ENCODE measurements at regions not wholly inside any gene's neighbourhood (a gene's known extent, or its start where the extent isn't known, plus 50 kb on each side); places are given as distances from the start of the nearest gene placed in this dataset.

DNA sequence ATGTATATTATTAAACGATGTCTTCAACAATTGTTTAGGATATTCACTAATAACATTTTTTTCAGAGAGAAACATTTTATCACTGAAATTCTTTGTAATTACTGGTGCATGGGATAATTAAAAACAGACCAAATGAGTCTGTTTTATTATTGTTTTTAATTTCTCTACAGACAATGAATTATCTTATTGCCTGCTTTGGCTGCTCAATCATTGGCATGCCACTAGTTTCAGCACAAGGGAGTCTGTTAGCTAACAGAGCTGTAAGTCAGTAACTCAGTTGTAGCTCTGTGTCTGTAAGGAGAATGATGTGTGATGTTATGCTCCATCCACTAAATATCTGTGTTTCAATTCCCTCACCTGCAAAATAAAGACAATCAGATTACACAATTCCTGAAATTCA, 443.9 kb downstream of the PRR16 start:
- Histone ChIP-seq H3K27me3 (ENCODE audit: control insufficient read depth in 2 of 2, insufficient read depth in 2 of 2, low read length in 2 of 2) (no peaks in the 10 kb centered on the region), H3K27ac (ENCODE audit: low read depth in 2 of 2, low read length in 2 of 2) (no peak overlapping the region), H3K4me3 (ENCODE audit: low read length in 2 of 2) (no peak overlapping the region), H3K4me1 (ENCODE audit: control insufficient read depth in 2 of 2, insufficient read depth in 2 of 2, low read length in 2 of 2) (no peaks in the 10 kb centered on the region), H3K36me3 (ENCODE audit: control insufficient read depth in 2 of 2, insufficient read depth in 2 of 2, low read length in 2 of 2) (no peaks in the 10 kb centered on the region), H3K9me3 (ENCODE audit: control insufficient read depth in 2 of 2, low read length in 2 of 2) (no peaks in the 10 kb centered on the region), H3K9ac (ENCODE audit: low read depth in 1 of 2, low read length in 2 of 2) (no peak overlapping the region)

DNA sequence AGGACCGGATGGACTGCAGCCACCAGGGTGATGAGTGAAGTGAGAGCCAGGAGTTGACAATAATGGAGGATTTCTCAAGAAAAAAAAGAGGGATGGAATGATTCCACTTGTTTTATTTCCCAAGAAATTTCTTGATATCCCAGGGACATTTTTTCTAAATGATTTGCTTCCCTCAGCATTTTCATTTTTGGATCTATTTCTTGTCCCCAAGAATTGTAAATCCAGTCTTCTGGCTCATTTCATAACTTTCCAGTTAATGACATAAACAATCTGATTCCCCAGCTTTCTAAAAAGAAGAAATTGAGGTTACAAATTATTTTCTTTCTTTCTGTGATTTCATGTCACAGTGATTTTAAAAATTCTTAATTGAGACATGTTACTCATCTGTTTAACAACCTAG, 446.5 kb downstream of the PRR16 start:
- Histone ChIP-seq H3K27me3 (ENCODE audit: control insufficient read depth in 2 of 2, insufficient read depth in 2 of 2, low read length in 2 of 2) (no peaks in the 10 kb centered on the region), H3K27ac (ENCODE audit: low read depth in 2 of 2, low read length in 2 of 2) (no peak overlapping the region), H3K36me3 (ENCODE audit: control insufficient read depth in 2 of 2, insufficient read depth in 2 of 2, low read length in 2 of 2) (no peaks in the 10 kb centered on the region), H3K9ac (ENCODE audit: low read depth in 1 of 2, low read length in 2 of 2) (no peak overlapping the region), H3K4me3 (ENCODE audit: low read length in 2 of 2) (no peak overlapping the region), H3K4me1 (ENCODE audit: control insufficient read depth in 2 of 2, insufficient read depth in 2 of 2, low read length in 2 of 2) (no peaks in the 10 kb centered on the region), H3K9me3 (ENCODE audit: control insufficient read depth in 2 of 2, low read length in 2 of 2) (no peaks in the 10 kb centered on the region)

DNA sequence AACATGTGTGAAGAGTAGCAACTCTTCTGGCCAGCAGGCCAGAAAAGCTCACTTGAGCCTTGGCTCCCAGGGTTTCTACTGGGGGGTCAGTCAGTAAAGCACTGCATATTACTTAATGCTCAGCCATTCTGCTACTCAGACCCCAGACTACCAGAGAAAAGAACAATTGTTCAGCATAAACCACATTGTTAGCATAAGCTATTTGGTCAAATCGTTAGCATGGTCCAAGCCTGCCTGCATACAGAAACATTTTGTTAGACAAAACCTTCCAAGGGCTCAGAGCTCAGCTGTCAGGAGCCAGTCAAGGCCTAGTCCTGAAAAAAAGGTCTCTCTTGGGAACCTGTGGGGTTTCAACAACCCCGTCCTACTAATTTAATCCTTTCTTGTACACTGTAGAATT, 449.3 kb downstream of the PRR16 start:
- Histone ChIP-seq H3K9me3 (ENCODE audit: control insufficient read depth in 2 of 2, low read length in 2 of 2) (no peaks in the 10 kb centered on the region), H3K4me1 (ENCODE audit: control insufficient read depth in 2 of 2, insufficient read depth in 2 of 2, low read length in 2 of 2) (no peaks in the 10 kb centered on the region), H3K4me3 (ENCODE audit: low read length in 2 of 2) (no peak overlapping the region), H3K9ac (ENCODE audit: low read depth in 1 of 2, low read length in 2 of 2) (no peak overlapping the region), H3K36me3 (ENCODE audit: control insufficient read depth in 2 of 2, insufficient read depth in 2 of 2, low read length in 2 of 2) (no peaks in the 10 kb centered on the region), H3K27ac (ENCODE audit: low read depth in 2 of 2, low read length in 2 of 2) (no peak overlapping the region), H3K27me3 (ENCODE audit: control insufficient read depth in 2 of 2, insufficient read depth in 2 of 2, low read length in 2 of 2) (no peaks in the 10 kb centered on the region)

DNA sequence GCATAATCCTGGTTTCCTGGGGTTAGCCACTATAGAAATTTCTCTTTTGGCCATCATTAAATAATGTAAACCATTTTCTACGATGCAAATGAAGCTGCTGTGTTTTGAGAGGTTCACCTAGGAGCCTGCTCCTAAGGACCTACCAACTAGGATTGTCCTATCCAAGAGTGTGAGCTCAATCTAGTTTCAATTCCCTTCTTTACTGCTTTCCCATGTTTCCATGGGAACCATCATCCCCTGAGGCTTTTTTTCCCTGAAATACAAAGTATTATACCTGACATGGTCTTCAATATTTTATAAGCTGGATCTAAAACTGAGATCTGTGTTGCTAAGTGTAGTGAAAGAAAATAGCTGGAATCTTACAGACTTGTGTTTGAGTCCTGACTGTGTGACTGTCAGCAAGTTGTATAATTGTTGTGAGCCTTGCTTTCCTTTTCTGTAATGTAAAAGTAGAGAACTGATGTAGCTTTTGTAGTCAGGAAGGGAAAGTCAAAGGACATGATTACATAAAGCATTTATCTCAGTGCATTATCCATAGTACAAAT, 453.2 kb downstream of the PRR16 start:
- Histone ChIP-seq H3K9ac (ENCODE audit: low read depth in 1 of 2, low read length in 2 of 2) (no peak overlapping the region), H3K4me3 (ENCODE audit: low read length in 2 of 2) (no peak overlapping the region), H3K4me1 (ENCODE audit: control insufficient read depth in 2 of 2, insufficient read depth in 2 of 2, low read length in 2 of 2) (no peaks in the 10 kb centered on the region), H3K27ac (ENCODE audit: low read depth in 2 of 2, low read length in 2 of 2) (no peak overlapping the region), H3K27me3 (ENCODE audit: control insufficient read depth in 2 of 2, insufficient read depth in 2 of 2, low read length in 2 of 2) (no peaks in the 10 kb centered on the region), H3K36me3 (ENCODE audit: control insufficient read depth in 2 of 2, insufficient read depth in 2 of 2, low read length in 2 of 2) (no peaks in the 10 kb centered on the region), H3K9me3 (ENCODE audit: control insufficient read depth in 2 of 2, low read length in 2 of 2) (no peaks in the 10 kb centered on the region)

DNA sequence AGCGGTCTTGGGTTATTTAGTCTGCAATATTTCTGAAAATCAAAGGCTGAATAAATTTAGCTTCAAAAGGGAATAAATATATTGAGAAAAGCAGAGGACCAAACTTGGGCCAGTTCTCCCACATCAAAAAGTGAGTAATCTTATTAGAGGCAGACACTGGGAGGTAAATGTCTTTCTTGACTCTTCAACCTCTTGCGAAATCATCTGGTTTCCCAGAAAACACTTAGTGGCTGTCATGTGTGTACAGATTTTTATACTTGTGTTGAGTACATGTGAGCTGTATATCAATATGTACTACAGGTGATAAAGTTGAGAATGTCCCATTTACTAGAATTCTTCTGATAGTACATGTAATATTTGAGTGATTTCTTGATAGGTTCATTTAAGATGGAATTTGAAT, 454.9 kb downstream of the PRR16 start:
- Histone ChIP-seq H3K36me3 (ENCODE audit: control insufficient read depth in 2 of 2, insufficient read depth in 2 of 2, low read length in 2 of 2) (no peaks in the 10 kb centered on the region), H3K4me3 (ENCODE audit: low read length in 2 of 2) (no peak overlapping the region), H3K4me1 (ENCODE audit: control insufficient read depth in 2 of 2, insufficient read depth in 2 of 2, low read length in 2 of 2) (no peaks in the 10 kb centered on the region), H3K9me3 (ENCODE audit: control insufficient read depth in 2 of 2, low read length in 2 of 2) (no peaks in the 10 kb centered on the region), H3K27me3 (ENCODE audit: control insufficient read depth in 2 of 2, insufficient read depth in 2 of 2, low read length in 2 of 2) (no peaks in the 10 kb centered on the region), H3K9ac (ENCODE audit: low read depth in 1 of 2, low read length in 2 of 2) (no peak overlapping the region), H3K27ac (ENCODE audit: low read depth in 2 of 2, low read length in 2 of 2) (no peak overlapping the region)

DNA sequence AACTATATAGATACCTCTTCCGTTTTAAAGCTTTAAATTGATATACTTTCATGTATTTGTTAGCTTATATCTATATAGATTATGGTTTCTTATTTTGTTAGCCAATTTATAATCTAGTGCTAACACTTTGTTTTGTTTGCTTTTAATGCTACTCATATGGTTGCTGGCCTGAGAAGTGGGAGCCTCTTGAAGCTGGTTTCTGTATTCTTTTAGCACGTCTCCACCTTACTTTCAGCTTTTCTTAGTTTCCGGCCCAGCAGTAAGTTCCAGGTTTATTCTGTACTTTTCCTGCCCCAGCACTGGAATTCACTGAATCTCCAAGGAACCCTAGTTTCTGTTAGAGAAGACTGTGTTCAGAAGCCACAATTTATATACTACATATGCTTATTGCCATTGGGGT, 458.9 kb downstream of the PRR16 start:
- Histone ChIP-seq H3K27ac (ENCODE audit: low read depth in 2 of 2, low read length in 2 of 2) (no peak overlapping the region), H3K9me3 (ENCODE audit: control insufficient read depth in 2 of 2, low read length in 2 of 2) (no peaks in the 10 kb centered on the region)

DNA sequence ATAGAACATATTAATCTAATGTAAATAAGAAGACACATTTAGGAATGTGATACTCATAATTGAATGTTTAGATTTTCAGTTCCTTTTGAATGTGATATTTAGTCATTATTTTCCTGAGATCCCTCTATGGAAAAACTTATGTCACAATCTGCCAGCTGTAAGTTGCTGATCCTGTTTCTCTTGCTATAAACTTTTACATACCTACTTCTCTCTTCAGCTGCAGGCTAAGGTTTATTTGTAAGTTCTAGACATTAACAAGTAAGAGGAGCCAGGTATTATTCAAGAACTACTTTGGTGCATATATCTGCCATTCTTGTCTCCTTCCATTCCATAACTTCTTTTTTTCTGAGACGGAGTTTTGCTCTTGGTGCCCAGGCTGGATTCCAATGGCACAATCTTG, 462.4 kb downstream of the PRR16 start:
- H3K4me1 ChIP-seq (ENCODE audit: control insufficient read depth in 2 of 2, insufficient read depth in 2 of 2, low read length in 2 of 2), result no peaks in the 10 kb centered on the region
- no peaks in the 10 kb centered on the region for H3K27me3 ChIP-seq (ENCODE audit: control insufficient read depth in 2 of 2, insufficient read depth in 2 of 2, low read length in 2 of 2)
- H3K36me3 ChIP-seq (ENCODE audit: control insufficient read depth in 2 of 2, insufficient read depth in 2 of 2, low read length in 2 of 2), result no peaks in the 10 kb centered on the region
- no peak overlapping the region for H3K9ac ChIP-seq (ENCODE audit: low read depth in 1 of 2, low read length in 2 of 2)
- H3K27ac ChIP-seq (ENCODE audit: low read depth in 2 of 2, low read length in 2 of 2), result no peak overlapping the region
- no peaks in the 10 kb centered on the region for H3K9me3 ChIP-seq (ENCODE audit: control insufficient read depth in 2 of 2, low read length in 2 of 2)
- no peak overlapping the region for H3K4me3 ChIP-seq (ENCODE audit: low read length in 2 of 2)

More for the DNA sequence above, 458.9 kb downstream of the PRR16 start:
- H3K4me1 ChIP-seq (ENCODE audit: control insufficient read depth in 2 of 2, insufficient read depth in 2 of 2, low read length in 2 of 2), result no peaks in the 10 kb centered on the region
- no peaks in the 10 kb centered on the region for H3K27me3 ChIP-seq (ENCODE audit: control insufficient read depth in 2 of 2, insufficient read depth in 2 of 2, low read length in 2 of 2)
- H3K36me3 ChIP-seq (ENCODE audit: control insufficient read depth in 2 of 2, insufficient read depth in 2 of 2, low read length in 2 of 2), result no peaks in the 10 kb centered on the region
- no peak overlapping the region for H3K9ac ChIP-seq (ENCODE audit: low read depth in 1 of 2, low read length in 2 of 2)
- no peak overlapping the region for H3K4me3 ChIP-seq (ENCODE audit: low read length in 2 of 2)

DNA sequence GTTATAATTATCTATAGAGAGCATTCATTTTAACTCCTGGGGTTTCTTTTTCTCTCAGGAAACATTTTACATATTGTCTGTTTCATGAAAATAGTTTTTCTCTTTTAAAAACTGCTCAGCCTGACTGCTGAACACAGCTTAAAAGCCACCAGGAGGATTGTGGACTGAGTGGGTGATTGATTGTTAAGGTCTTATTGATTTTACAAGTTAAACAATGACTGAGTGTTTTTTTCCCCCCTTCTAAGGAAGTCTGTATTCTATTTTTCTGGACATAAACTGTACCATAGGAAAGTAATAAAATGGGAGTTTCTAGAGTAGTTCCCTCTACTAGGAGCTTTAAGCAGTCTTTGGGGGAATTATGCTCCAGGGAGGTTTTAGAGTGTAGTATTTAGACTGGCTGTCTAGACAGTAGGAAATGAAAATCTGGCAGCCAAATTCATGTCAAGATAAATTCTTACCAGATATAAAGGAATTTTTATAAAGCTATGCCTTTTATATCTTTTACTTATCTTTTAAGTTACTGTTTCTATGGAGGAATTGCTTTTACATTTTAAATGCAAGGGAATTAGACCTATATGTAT, 463.9 kb downstream of the PRR16 start:
- H3K27me3 ChIP-seq (ENCODE audit: control insufficient read depth in 2 of 2, insufficient read depth in 2 of 2, low read length in 2 of 2), result no peaks in the 10 kb centered on the region
- H3K4me1 ChIP-seq (ENCODE audit: control insufficient read depth in 2 of 2, insufficient read depth in 2 of 2, low read length in 2 of 2), result no peaks in the 10 kb centered on the region
- H3K9ac ChIP-seq (ENCODE audit: low read depth in 1 of 2, low read length in 2 of 2), result no peak overlapping the region
- H3K27ac ChIP-seq (ENCODE audit: low read depth in 2 of 2, low read length in 2 of 2), result no peak overlapping the region
- no peaks in the 10 kb centered on the region for H3K9me3 ChIP-seq (ENCODE audit: control insufficient read depth in 2 of 2, low read length in 2 of 2)
- H3K36me3 ChIP-seq (ENCODE audit: control insufficient read depth in 2 of 2, insufficient read depth in 2 of 2, low read length in 2 of 2), result no peaks in the 10 kb centered on the region
- no peak overlapping the region for H3K4me3 ChIP-seq (ENCODE audit: low read length in 2 of 2)

DNA sequence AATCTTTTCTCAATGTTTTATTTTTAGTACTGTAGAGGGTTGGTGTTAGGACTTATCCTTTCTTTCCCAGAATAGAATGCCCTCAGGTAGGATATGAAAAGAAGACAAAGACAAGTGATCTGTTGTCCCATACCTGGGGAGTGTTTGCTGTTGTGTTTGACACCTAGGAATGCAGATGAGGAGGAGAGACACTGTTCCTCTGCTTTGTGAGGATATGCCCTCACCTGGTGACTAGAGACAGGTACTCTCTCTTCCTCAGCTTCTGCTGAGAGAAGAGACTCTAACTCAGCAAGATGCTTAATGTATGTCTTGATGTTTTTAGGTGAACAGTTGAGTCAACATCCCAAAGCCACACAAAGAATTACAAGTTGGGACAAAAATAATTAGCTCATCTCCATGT, 468.4 kb downstream of the PRR16 start:
- H3K9ac ChIP-seq (ENCODE audit: low read depth in 1 of 2, low read length in 2 of 2), result no peak overlapping the region
- no peaks in the 10 kb centered on the region for H3K36me3 ChIP-seq (ENCODE audit: control insufficient read depth in 2 of 2, insufficient read depth in 2 of 2, low read length in 2 of 2)
- H3K4me3 ChIP-seq (ENCODE audit: low read length in 2 of 2), result no peak overlapping the region
- H3K9me3 ChIP-seq (ENCODE audit: control insufficient read depth in 2 of 2, low read length in 2 of 2), result no peaks in the 10 kb centered on the region
- no peaks in the 10 kb centered on the region for H3K27me3 ChIP-seq (ENCODE audit: control insufficient read depth in 2 of 2, insufficient read depth in 2 of 2, low read length in 2 of 2)
- H3K27ac ChIP-seq (ENCODE audit: low read depth in 2 of 2, low read length in 2 of 2), result no peak overlapping the region
- H3K4me1 ChIP-seq (ENCODE audit: control insufficient read depth in 2 of 2, insufficient read depth in 2 of 2, low read length in 2 of 2), result no peaks in the 10 kb centered on the region

DNA sequence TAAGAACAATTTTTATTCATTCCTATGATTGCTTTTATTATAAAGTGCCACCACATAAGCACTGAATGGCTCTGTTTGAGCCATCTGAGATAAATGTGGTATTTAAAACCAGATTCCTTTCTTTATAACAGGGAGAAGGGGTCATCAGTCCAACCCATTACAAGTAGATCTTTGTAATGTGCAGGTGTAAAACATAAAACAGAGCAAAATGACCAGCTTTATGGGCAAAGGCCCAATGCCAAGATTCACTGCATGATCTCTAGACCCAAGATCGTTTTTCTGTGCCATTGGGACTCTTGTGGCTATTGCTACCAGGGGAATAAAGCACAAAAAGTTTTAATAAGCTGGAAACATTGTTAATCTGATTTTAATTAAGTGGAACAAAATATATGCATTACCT, 469.9 kb downstream of the PRR16 start:
- no peak overlapping the region for H3K27ac ChIP-seq (ENCODE audit: low read depth in 2 of 2, low read length in 2 of 2)
- no peaks in the 10 kb centered on the region for H3K27me3 ChIP-seq (ENCODE audit: control insufficient read depth in 2 of 2, insufficient read depth in 2 of 2, low read length in 2 of 2)
- no peak overlapping the region for H3K9ac ChIP-seq (ENCODE audit: low read depth in 1 of 2, low read length in 2 of 2)
- H3K4me3 ChIP-seq (ENCODE audit: low read length in 2 of 2), result no peak overlapping the region
- H3K4me1 ChIP-seq (ENCODE audit: control insufficient read depth in 2 of 2, insufficient read depth in 2 of 2, low read length in 2 of 2), result no peaks in the 10 kb centered on the region
- no peaks in the 10 kb centered on the region for H3K9me3 ChIP-seq (ENCODE audit: control insufficient read depth in 2 of 2, low read length in 2 of 2)
- H3K36me3 ChIP-seq (ENCODE audit: control insufficient read depth in 2 of 2, insufficient read depth in 2 of 2, low read length in 2 of 2), result no peaks in the 10 kb centered on the region

DNA sequence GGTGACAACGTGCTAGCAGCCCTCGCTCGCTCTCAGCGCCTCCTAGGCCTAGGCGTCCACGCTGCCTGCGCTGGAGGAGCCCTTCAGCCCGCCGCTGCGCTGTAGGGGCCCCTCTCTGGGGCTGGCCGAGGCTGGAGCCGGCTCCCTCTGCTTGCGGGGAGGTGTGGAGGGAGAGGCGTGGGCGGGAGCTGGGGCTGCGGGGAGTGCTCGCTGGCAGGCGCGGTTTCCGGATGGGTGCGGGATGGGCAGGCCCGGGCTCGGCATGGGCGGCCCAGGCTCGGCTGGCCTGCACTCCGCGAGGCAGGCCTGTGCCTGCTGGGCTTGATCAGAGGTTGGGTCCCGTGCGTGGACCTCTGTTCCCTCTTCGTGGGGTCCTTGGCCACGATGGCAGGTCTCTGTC, 472.6 kb downstream of the PRR16 start:
- Histone ChIP-seq H3K9ac (ENCODE audit: low read depth in 1 of 2, low read length in 2 of 2) (no peak overlapping the region), H3K4me3 (ENCODE audit: low read length in 2 of 2) (no peak overlapping the region), H3K9me3 (ENCODE audit: control insufficient read depth in 2 of 2, low read length in 2 of 2) (no peaks in the 10 kb centered on the region), H3K27ac (ENCODE audit: low read depth in 2 of 2, low read length in 2 of 2) (no peak overlapping the region), H3K4me1 (ENCODE audit: control insufficient read depth in 2 of 2, insufficient read depth in 2 of 2, low read length in 2 of 2) (no peaks in the 10 kb centered on the region), H3K27me3 (ENCODE audit: control insufficient read depth in 2 of 2, insufficient read depth in 2 of 2, low read length in 2 of 2) (no peaks in the 10 kb centered on the region), H3K36me3 (ENCODE audit: control insufficient read depth in 2 of 2, insufficient read depth in 2 of 2, low read length in 2 of 2) (no peaks in the 10 kb centered on the region)

Measured in mucosa of rectum (tissue), 2 donors.